SK-N-SH (cell line): ENCODE measurements at regions not wholly inside any gene's neighbourhood (a gene's known extent, or its start where the extent isn't known, plus 50 kb on each side); places are given as distances from the start of the nearest gene placed in this dataset.

Source experiments
- CTCF ChIA-PET: fragments of 300-600, 350-600 bp; formaldehyde crosslinking; extraction: SDS; loops from one replicate; lab custom pipeline; 2021; lab: Yijun Ruan, JAX
- POLR2A ChIA-PET: fragments of 350-600 bp; sonication (Branson Sonifier 250); formaldehyde crosslinking; extraction: SDS; loops from one replicate; lab custom pipeline; 2020; ENCODE audit warnings: antibody characterized with exemption, inconsistent platforms; lab: Yijun Ruan, JAX
- DNase-seq: peaks from one replicate; pipeline ENCODE4 v3.0.0; 2012
- H2AFZ ChIP-seq: fragments of 200-600 bp; sonication (generic); 2 replicates; pipeline ENCODE4 v1.8.1; 2016; ENCODE audit warnings: antibody characterized with exemption, mild to moderate bottlenecking, low read depth
- H3F3A ChIP-seq: fragments of 200-600 bp; sonication (generic); replicated peaks from 2 replicates; pipeline ENCODE3; 2016; ENCODE audit warnings: antibody characterized with exemption, mild to moderate bottlenecking; ENCODE audit not compliant: insufficient read depth
- H3K27ac ChIP-seq, 2 experiments: fragments of 200-500 bp in 1 of 2; fragments of 200-600 bp in 1 of 2; sonication (Bioruptor generic) in 1 of 2; sonication (generic), shearing (Covaris generic) in 1 of 2; 2 replicates each; pipeline versions ENCODE4 v1.5.1 to v1.6.1; 2014 to 2016; ENCODE audit warnings: low read depth in 2 of 2, inconsistent platforms in 1 of 2, low read length in 1 of 2, mild to moderate bottlenecking in 1 of 2, mixed read lengths in 1 of 2
- H3K27me3 ChIP-seq: fragments of 200-600 bp; sonication (generic), shearing (Covaris generic); 2 replicates; pipeline ENCODE4 v1.6.1; 2016; ENCODE audit warnings: mixed run types; ENCODE audit not compliant: insufficient read depth
- H3K36me3 ChIP-seq, 2 experiments: fragments of 200-500 bp in 1 of 2; fragments of 200-600 bp in 1 of 2; sonication (Bioruptor generic) in 1 of 2; sonication (generic) in 1 of 2; replicated peaks in 1 of 2; 2 replicates each; pipeline versions ENCODE3 to v1.5.1; 2014 to 2016; ENCODE audit warnings: low read length in 1 of 2, mild to moderate bottlenecking in 1 of 2; ENCODE audit not compliant: insufficient read depth in 2 of 2, control insufficient read depth in 1 of 2
- H3K4me1 ChIP-seq, 2 experiments: fragments of 200-500 bp in 1 of 2; fragments of 200-600 bp in 1 of 2; sonication (Bioruptor generic) in 1 of 2; sonication (generic), shearing (Covaris generic) in 1 of 2; 2 replicates each; pipeline versions ENCODE4 v1.5.1 to v1.6.1; 2014 to 2016; ENCODE audit warnings: low read depth in 1 of 2, low read length in 1 of 2, mixed run types in 1 of 2; ENCODE audit not compliant: insufficient read depth in 2 of 2, control insufficient read depth in 1 of 2
- H3K4me2 ChIP-seq: fragments of 200-600 bp; sonication (generic), shearing (Covaris generic); 2 replicates; pipeline ENCODE4 v1.6.1; 2017; ENCODE audit warnings: mixed run types
- H3K4me3 ChIP-seq, 2 experiments: fragments of 200-500 bp in 1 of 2; fragments of 200-600 bp in 1 of 2; sonication (Bioruptor generic) in 1 of 2; sonication (generic), shearing (Covaris generic) in 1 of 2; 2 replicates each; pipeline versions ENCODE4 v1.5.1 to v1.8.1; 2014 to 2016; ENCODE audit warnings: low read depth in 2 of 2, inconsistent platforms in 1 of 2, low read length in 1 of 2, mild to moderate bottlenecking in 1 of 2, mixed read lengths in 1 of 2, moderate library complexity in 1 of 2
- H3K79me2 ChIP-seq: fragments of 200-600 bp; sonication (generic); 2 replicates; pipeline ENCODE4 v1.8.1; 2017; ENCODE audit warnings: mild to moderate bottlenecking; ENCODE audit not compliant: insufficient read depth
- H3K9ac ChIP-seq: fragments of 200-600 bp; sonication (generic); 2 replicates; pipeline ENCODE4 v1.6.1; 2017; ENCODE audit warnings: mixed run types
- H3K9me2 ChIP-seq: fragments of 200-600 bp; sonication (generic); 2 replicates; pipeline ENCODE4 v1.6.1; 2017; ENCODE audit warnings: mixed run types
- H3K9me3 ChIP-seq: fragments of 200-600 bp; sonication (generic); 2 replicates; pipeline ENCODE4 v1.6.1; 2017; ENCODE audit warnings: mixed run types, mild to moderate bottlenecking, moderate library complexity
- H4K20me1 ChIP-seq: fragments of 200-600 bp; sonication (generic); 2 replicates; pipeline ENCODE4 v1.6.1; 2017; ENCODE audit warnings: mild to moderate bottlenecking, mixed run types; ENCODE audit not compliant: insufficient read depth
- CHD2 ChIP-seq: fragments of 150-350 bp; IDR thresholded peaks from 2 replicates; pipeline ENCODE4 v1.6.1; 2018; ENCODE audit warnings: low read length; ENCODE audit not compliant: partially characterized antibody
- EP300 ChIP-seq, 2 experiments: IDR thresholded peaks; 2 replicates each; pipeline versions ENCODE4 v1.4.0 to v1.6.1; 2012; ENCODE audit warnings: borderline replicate concordance in 1 of 2, low read depth in 1 of 2, low read length in 1 of 2
- EZH2phosphoT487 ChIP-seq: fragments of 200-600 bp; sonication (generic); IDR thresholded peaks from 2 replicates; pipeline ENCODE4 v1.6.1; 2017; ENCODE audit warnings: low read depth, mixed run types, mild to moderate bottlenecking, antibody characterized with exemption, moderate library complexity, borderline replicate concordance
- FOSL2 ChIP-seq: IDR thresholded peaks from 2 replicates; pipeline ENCODE4 v1.4.0; 2012; ENCODE audit warnings: low read depth, mild to moderate bottlenecking, moderate library complexity, borderline replicate concordance
- FOXJ3 ChIP-seq: sonication (generic); formaldehyde crosslinking; IDR thresholded peaks from 2 replicates; pipeline ENCODE4 v1.5.1; 2020; ENCODE audit warnings: mild to moderate bottlenecking, missing genetic modification reagents
- FOXM1 ChIP-seq: IDR thresholded peaks from 2 replicates; pipeline ENCODE4 v1.4.0; 2012; ENCODE audit warnings: low read depth, mild to moderate bottlenecking
- GATA2 ChIP-seq: sonication (generic); formaldehyde crosslinking; IDR thresholded peaks from 2 replicates; pipeline ENCODE4 v1.5.0; 2020; ENCODE audit warnings: mild to moderate bottlenecking, missing genetic modification reagents
- MEF2A ChIP-seq: IDR thresholded peaks from 2 replicates; pipeline ENCODE4 v1.4.0; 2012; ENCODE audit warnings: low read depth, borderline replicate concordance
- MXI1 ChIP-seq: IDR thresholded peaks from 2 replicates; pipeline ENCODE4 v1.6.1; 2012; ENCODE audit warnings: mild to moderate bottlenecking, low read depth, low read length, improper control_type of control experiment
- PBX3 ChIP-seq: IDR thresholded peaks from 2 replicates; pipeline ENCODE4; 2012
- TAF1 ChIP-seq: IDR thresholded peaks from 2 replicates; pipeline ENCODE4 v1.6.1; 2012; ENCODE audit warnings: low read depth, mild to moderate bottlenecking, low read length, moderate library complexity, borderline replicate concordance
- USF1 ChIP-seq: IDR thresholded peaks from 2 replicates; pipeline ENCODE4 v1.4.0; 2012; ENCODE audit warnings: low read depth, borderline replicate concordance
- WGBS: methylation state at CpG from one replicate; pipeline ENCODE4 v1.1.6; 2017; ENCODE audit warnings: low lambda C conversion rate; 5-methylcytosine and 5-hydroxymethylcytosine counted together
- TF ChIP-seq, protein P1 (sequence below): IDR thresholded peaks from 2 replicates; pipeline ENCODE4 v1.6.1; 2012; ENCODE audit warnings: mild to moderate bottlenecking, low read depth, low read length, moderate library complexity
- TF ChIP-seq, protein P2 (sequence below): IDR thresholded peaks from 2 replicates; pipeline ENCODE4 v1.4.0; 2012; ENCODE audit warnings: low read depth, borderline replicate concordance
- TF ChIP-seq, protein P3 (sequence below): IDR thresholded peaks from 2 replicates; pipeline ENCODE4 v1.4.0; 2012; ENCODE audit warnings: low read depth
- TF ChIP-seq, protein P4 (sequence below): fragments of 150-350 bp; IDR thresholded peaks from 2 replicates; pipeline ENCODE4 v1.6.1; 2016; ENCODE audit warnings: mild to moderate bottlenecking, low read depth, low read length

DNA sequence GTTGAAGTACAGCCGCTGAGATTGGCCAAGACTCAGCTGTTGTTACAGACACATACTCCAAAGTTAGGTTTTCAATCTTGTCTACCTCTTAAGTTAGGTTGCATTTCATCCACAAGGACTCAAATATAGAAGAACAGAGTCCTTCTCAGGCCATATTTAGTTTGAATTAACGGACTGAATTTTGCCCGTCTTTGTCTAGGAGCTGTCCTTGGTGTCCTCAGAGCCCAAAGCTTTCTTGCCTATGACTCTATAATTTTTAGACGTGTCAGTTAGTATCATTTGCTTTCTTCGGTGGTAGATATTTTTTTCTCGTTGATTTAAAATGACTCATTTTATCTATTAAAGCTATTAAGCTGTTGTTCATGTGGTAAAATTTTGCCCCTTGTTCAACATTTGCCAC, 403.2 kb downstream of the HS3ST3B1 start:
- WGBS = 11% methylated on average over 6 of the region's 6 CpGs
- Histone ChIP-seq H3K4me2 (no peak overlapping the region), H4K20me1 (no peaks in the 10 kb centered on the region), H3K9ac (no peak overlapping the region), H3K4me1 (no peaks in the 10 kb centered on the region), H3F3A (no peaks in the 10 kb centered on the region), H2AFZ (no peak overlapping the region), H3K4me3 (no peak overlapping the region), H3K9me2 (no peaks in the 10 kb centered on the region), H3K36me3 (no peaks in the 10 kb centered on the region), H3K9me3 (no peaks in the 10 kb centered on the region), H3K27ac (no peak overlapping the region), H3K79me2 (no peaks in the 10 kb centered on the region), H3K27me3 (no peaks in the 10 kb centered on the region; the same call in none of the 2 replicates)
- ChIA-PET CTCF (interaction anchor here (0.6 kb wide), 1 partner anchor 55 kb away, joined by 3 read pairs; no protein-coding TSS in a partner anchor), POLR2A (no interaction called here)
- TF ChIP-seq, protein P1, sequence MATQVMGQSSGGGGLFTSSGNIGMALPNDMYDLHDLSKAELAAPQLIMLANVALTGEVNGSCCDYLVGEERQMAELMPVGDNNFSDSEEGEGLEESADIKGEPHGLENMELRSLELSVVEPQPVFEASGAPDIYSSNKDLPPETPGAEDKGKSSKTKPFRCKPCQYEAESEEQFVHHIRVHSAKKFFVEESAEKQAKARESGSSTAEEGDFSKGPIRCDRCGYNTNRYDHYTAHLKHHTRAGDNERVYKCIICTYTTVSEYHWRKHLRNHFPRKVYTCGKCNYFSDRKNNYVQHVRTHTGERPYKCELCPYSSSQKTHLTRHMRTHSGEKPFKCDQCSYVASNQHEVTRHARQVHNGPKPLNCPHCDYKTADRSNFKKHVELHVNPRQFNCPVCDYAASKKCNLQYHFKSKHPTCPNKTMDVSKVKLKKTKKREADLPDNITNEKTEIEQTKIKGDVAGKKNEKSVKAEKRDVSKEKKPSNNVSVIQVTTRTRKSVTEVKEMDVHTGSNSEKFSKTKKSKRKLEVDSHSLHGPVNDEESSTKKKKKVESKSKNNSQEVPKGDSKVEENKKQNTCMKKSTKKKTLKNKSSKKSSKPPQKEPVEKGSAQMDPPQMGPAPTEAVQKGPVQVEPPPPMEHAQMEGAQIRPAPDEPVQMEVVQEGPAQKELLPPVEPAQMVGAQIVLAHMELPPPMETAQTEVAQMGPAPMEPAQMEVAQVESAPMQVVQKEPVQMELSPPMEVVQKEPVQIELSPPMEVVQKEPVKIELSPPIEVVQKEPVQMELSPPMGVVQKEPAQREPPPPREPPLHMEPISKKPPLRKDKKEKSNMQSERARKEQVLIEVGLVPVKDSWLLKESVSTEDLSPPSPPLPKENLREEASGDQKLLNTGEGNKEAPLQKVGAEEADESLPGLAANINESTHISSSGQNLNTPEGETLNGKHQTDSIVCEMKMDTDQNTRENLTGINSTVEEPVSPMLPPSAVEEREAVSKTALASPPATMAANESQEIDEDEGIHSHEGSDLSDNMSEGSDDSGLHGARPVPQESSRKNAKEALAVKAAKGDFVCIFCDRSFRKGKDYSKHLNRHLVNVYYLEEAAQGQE = peak; percentile 76
- no peak for TF ChIP-seq MXI1
- no peak for DNase-seq

DNA sequence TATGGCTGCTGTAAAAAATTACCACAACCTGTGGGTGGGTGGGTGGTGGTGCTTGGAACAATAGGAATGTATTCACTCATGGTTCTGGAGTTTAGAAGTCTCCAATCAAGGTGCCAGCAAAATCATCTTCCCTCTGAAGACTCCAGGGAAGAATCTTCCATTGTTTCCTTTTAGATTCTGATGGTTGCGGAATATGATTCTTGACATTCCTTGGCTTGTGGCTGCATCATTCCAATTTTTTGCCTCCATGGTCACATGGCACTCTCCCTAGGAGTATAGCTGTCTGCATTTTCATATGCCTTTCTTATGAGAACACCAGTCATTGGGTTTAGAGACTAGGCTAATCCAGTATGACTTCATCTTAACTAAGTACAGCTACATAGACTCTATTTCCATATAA, 401.0 kb downstream of the HS3ST3B1 start:
- H3K4me1 ChIP-seq = no peaks in the 10 kb centered on the region
- H3K9me2 ChIP-seq = no peaks in the 10 kb centered on the region
- no peaks in the 10 kb centered on the region for H3K79me2 ChIP-seq
- CTCF ChIA-PET = no interaction called here
- no peaks in the 10 kb centered on the region; the same call in none of the 2 replicates for H3K27me3 ChIP-seq
- no peak for DNase-seq
- no peak overlapping the region for H2AFZ ChIP-seq
- no peak overlapping the region for H3K27ac ChIP-seq
- no peaks in the 10 kb centered on the region for H4K20me1 ChIP-seq
- WGBS = 13% methylated on average over 1 of the region's 1 CpG
- H3K9ac ChIP-seq = no peak overlapping the region
- H3K9me3 ChIP-seq = no peaks in the 10 kb centered on the region
- POLR2A ChIA-PET = no interaction called here
- H3K4me2 ChIP-seq = no peak overlapping the region
- H3K36me3 ChIP-seq = no peaks in the 10 kb centered on the region
- H3F3A ChIP-seq = no peaks in the 10 kb centered on the region
- H3K4me3 ChIP-seq = no peak overlapping the region
- TF ChIP-seq FOXJ3 (CRISPR knock-in tag) (no peak), MEF2A (no peak), EZH2phosphoT487 (no peak), TAF1 (no peak), GATA2 (no peak), MXI1 (no peak), PBX3 (no peak), FOXM1 (no peak), USF1 (no peak), CHD2 (no peak), EP300 (IDR thresholded peaks at IDR 0.05; ENCODE audit: borderline replicate concordance in 1 of 2, low read depth in 1 of 2, low read length in 1 of 2) (no peak), FOSL2 (no peak)
- TF ChIP-seq, protein P2, sequence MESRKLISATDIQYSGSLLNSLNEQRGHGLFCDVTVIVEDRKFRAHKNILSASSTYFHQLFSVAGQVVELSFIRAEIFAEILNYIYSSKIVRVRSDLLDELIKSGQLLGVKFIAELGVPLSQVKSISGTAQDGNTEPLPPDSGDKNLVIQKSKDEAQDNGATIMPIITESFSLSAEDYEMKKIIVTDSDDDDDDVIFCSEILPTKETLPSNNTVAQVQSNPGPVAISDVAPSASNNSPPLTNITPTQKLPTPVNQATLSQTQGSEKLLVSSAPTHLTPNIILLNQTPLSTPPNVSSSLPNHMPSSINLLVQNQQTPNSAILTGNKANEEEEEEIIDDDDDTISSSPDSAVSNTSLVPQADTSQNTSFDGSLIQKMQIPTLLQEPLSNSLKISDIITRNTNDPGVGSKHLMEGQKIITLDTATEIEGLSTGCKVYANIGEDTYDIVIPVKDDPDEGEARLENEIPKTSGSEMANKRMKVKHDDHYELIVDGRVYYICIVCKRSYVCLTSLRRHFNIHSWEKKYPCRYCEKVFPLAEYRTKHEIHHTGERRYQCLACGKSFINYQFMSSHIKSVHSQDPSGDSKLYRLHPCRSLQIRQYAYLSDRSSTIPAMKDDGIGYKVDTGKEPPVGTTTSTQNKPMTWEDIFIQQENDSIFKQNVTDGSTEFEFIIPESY = no peak
- TF ChIP-seq, protein P3, sequence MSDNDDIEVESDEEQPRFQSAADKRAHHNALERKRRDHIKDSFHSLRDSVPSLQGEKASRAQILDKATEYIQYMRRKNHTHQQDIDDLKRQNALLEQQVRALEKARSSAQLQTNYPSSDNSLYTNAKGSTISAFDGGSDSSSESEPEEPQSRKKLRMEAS = no peak
- TF ChIP-seq, protein P4, sequence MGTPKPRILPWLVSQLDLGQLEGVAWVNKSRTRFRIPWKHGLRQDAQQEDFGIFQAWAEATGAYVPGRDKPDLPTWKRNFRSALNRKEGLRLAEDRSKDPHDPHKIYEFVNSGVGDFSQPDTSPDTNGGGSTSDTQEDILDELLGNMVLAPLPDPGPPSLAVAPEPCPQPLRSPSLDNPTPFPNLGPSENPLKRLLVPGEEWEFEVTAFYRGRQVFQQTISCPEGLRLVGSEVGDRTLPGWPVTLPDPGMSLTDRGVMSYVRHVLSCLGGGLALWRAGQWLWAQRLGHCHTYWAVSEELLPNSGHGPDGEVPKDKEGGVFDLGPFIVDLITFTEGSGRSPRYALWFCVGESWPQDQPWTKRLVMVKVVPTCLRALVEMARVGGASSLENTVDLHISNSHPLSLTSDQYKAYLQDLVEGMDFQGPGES = no peak
